HFF-Myc (cell line): ENCODE measurements at regions not wholly inside any gene's neighbourhood (a gene's known extent, or its start where the extent isn't known, plus 50 kb on each side); places are given as distances from the start of the nearest gene placed in this dataset.

Experiments
- DNase-seq: peaks from one replicate; pipeline ENCODE4 v3.0.0-alpha.2; 2011; ENCODE audit warnings: low read depth; ENCODE audit errors: extremely low read depth
- H3K4me3 ChIP-seq: replicated peaks from 2 replicates; pipeline ENCODE4 v1.5.1; 2011; ENCODE audit warnings: low read depth, mild to moderate bottlenecking, control low read depth, low read length
- TF ChIP-seq, protein P1 (sequence below): IDR thresholded peaks from 2 replicates; pipeline ENCODE4 v1.5.1; 2012; ENCODE audit warnings: mild to moderate bottlenecking, low read depth, low read length, control low read depth; ENCODE audit errors: missing control alignments

- H3K4me3 ChIP-seq: no peak overlapping the region
- DNase-seq: no peak
- TF ChIP-seq, protein P1, sequence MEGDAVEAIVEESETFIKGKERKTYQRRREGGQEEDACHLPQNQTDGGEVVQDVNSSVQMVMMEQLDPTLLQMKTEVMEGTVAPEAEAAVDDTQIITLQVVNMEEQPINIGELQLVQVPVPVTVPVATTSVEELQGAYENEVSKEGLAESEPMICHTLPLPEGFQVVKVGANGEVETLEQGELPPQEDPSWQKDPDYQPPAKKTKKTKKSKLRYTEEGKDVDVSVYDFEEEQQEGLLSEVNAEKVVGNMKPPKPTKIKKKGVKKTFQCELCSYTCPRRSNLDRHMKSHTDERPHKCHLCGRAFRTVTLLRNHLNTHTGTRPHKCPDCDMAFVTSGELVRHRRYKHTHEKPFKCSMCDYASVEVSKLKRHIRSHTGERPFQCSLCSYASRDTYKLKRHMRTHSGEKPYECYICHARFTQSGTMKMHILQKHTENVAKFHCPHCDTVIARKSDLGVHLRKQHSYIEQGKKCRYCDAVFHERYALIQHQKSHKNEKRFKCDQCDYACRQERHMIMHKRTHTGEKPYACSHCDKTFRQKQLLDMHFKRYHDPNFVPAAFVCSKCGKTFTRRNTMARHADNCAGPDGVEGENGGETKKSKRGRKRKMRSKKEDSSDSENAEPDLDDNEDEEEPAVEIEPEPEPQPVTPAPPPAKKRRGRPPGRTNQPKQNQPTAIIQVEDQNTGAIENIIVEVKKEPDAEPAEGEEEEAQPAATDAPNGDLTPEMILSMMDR: no peak
Observed at GRCh38 chr7:17674943-17675608, 265.2 kb downstream of the SNX13 start.

- no peak for DNase-seq
- no peak overlapping the region for H3K4me3 ChIP-seq
- TF ChIP-seq, protein P1: no peak
Observed at GRCh38 chr7:17677408-17677807, 262.9 kb downstream of the SNX13 start.

DNA sequence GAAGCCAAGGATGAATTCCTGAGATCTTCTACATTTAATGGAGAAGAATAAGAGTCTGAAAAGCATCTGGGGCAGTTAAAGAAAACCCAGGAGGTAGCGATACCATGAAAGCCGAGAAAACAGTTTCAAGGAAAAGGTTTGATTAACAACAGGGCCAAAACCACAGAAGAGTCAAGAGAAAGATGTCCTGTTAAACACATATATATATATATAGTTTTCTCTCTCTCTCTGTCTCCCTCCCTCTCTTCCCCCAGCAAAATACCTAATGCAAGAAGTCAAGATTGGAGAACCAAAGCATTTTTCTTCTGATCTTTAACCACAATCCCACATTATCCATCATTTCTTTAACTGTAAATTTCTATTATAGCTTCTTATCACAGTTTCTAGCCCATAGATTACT lies 261.4 kb downstream of the SNX13 start:
- DNase-seq: no peak
- no peak overlapping the region for H3K4me3 ChIP-seq
- TF ChIP-seq, protein P1: no peak

- TF ChIP-seq, protein P1: no peak
- DNase-seq: no peak
- no peak overlapping the region for H3K4me3 ChIP-seq
Observed at GRCh38 chr7:17679458-17679857, 260.8 kb downstream of the SNX13 start.

GRCh38 chr7:17680026-17680425 lies 260.3 kb downstream of the SNX13 start:
- H3K4me3 ChIP-seq: no peak overlapping the region
- DNase-seq: no peak
- TF ChIP-seq, protein P1: no peak

GRCh38 chr7:17680943-17681351 lies 259.3 kb downstream of the SNX13 start:
- H3K4me3 ChIP-seq: no peak overlapping the region
- no peak for DNase-seq
- TF ChIP-seq, protein P1: no peak

DNA sequence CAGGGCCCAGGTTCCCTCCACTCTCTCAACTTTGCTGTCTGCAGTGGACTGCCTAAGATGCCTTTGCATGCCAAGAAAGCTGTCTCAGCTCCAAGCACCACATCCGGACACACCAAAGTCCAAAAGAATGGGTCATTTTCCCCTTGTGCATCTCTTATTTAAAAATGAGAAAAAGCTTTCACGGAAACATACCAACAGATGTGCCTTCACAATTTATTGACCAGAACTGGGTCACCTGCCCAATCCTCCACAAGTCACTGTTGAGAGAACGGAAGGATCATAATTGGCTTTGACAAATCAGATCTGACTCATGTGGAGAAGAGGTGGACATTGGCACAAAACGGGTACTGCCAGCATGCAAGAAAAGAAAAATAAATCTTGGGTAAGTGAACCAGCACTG lies 258.3 kb downstream of the SNX13 start:
- no peak for DNase-seq
- TF ChIP-seq, protein P1: no peak
- H3K4me3 ChIP-seq: no peak overlapping the region
